PC-9 (cell line): ENCODE measurements at regions not wholly inside any gene's neighbourhood (a gene's known extent, or its start where the extent isn't known, plus 50 kb on each side); places are given as distances from the start of the nearest gene placed in this dataset.

ENCODE experiments used
- BruUV-seq: library from RNA; stranded (reverse); fragments of 400-500 nt; replicated peaks from 2 replicates; lab custom pipeline; 2021; lab: Mats Ljungman, UMichigan
- CTCF ChIA-PET: fragments of 300-600 bp; sonication (Branson Sonifier 250); formaldehyde crosslinking; loops from one replicate; lab custom pipeline; 2022; ENCODE audit warnings: antibody characterized with exemption; lab: Charles Lee
- POLR2A ChIA-PET: fragments of 300-600 bp; sonication (Branson Sonifier 250); formaldehyde crosslinking; loops from one replicate; lab custom pipeline; 2022; ENCODE audit warnings: antibody characterized with exemption; ENCODE audit not compliant: unreplicated experiment; lab: Charles Lee
- DNase-seq, 2 experiments: peaks; one replicate each; pipeline versions ENCODE4 v3.0.0 to v3.0.0-alpha.2; 2015 to 2022; ENCODE audit warnings: mixed read lengths in 1 of 2
- H2AFZ ChIP-seq: fragments of 200-600 bp; sonication (generic); 2 replicates; pipeline ENCODE4 v1.8.1; 2017; ENCODE audit warnings: antibody characterized with exemption
- H3F3A ChIP-seq: fragments of 200-600 bp; sonication (generic); 2 replicates; pipeline ENCODE4 v1.8.1; 2017; ENCODE audit warnings: antibody characterized with exemption, mild to moderate bottlenecking, low read depth; ENCODE audit not compliant: insufficient read depth
- H3K27ac ChIP-seq: fragments of 200-600 bp; sonication (generic); 2 replicates; pipeline ENCODE4 v1.6.1; 2016; ENCODE audit warnings: mixed run types
- H3K27me3 ChIP-seq: fragments of 200-600 bp; sonication (generic); 2 replicates; pipeline ENCODE4 v1.6.1; 2016; ENCODE audit warnings: low read depth, mixed run types; ENCODE audit not compliant: insufficient read depth
- H3K36me3 ChIP-seq: fragments of 200-600 bp; sonication (generic); 2 replicates; pipeline ENCODE4 v1.6.1; 2016; ENCODE audit warnings: low read depth, mixed run types
- H3K4me1 ChIP-seq: fragments of 200-600 bp; sonication (generic); replicated peaks from 2 replicates; pipeline ENCODE4 v1.6.1; 2016; ENCODE audit warnings: mixed run types; ENCODE audit not compliant: insufficient read depth
- H3K4me2 ChIP-seq: fragments of 200-600 bp; sonication (generic); 2 replicates; pipeline ENCODE4 v1.6.1; 2017; ENCODE audit warnings: mixed run types
- H3K4me3 ChIP-seq: fragments of 200-600 bp; sonication (generic); 2 replicates; pipeline ENCODE4 v1.6.1; 2016; ENCODE audit warnings: mixed run types
- H3K79me2 ChIP-seq: fragments of 200-600 bp; sonication (generic); 2 replicates; pipeline ENCODE4 v1.6.1; 2017; ENCODE audit warnings: low read depth, mixed run types
- H3K9me2 ChIP-seq: fragments of 200-600 bp; sonication (generic); 2 replicates; pipeline ENCODE4 v1.8.1; 2017; ENCODE audit warnings: mild to moderate bottlenecking; ENCODE audit not compliant: insufficient read depth
- H3K9me3 ChIP-seq: fragments of 200-600 bp; sonication (generic); 2 replicates; pipeline ENCODE4 v1.8.1; 2016; ENCODE audit warnings: low read depth; ENCODE audit not compliant: insufficient read depth
- H4K20me1 ChIP-seq: fragments of 200-600 bp; sonication (generic); 2 replicates; pipeline ENCODE4 v1.8.1; 2017; ENCODE audit not compliant: insufficient read depth
- EZH2 ChIP-seq: fragments of 200-600 bp; sonication (generic); IDR thresholded peaks from 2 replicates; pipeline ENCODE4 v1.8.0; 2017; ENCODE audit warnings: antibody characterized with exemption, low read depth
- intact Hi-C: fragments of 100-400 bp; cut with micrococcal nuclease; formaldehyde crosslinking; loops from one replicate; pipeline ENCODE4 v1.10.0; 2022; ENCODE audit not compliant: unreplicated experiment
- TF ChIP-seq, protein P1 (sequence below): fragments of 200-600 bp; sonication (generic); conservative IDR thresholded peaks from 2 replicates; pipeline ENCODE4 v1.6.1; 2017; ENCODE audit warnings: mixed run types, antibody characterized with exemption, mild to moderate bottlenecking, moderate library complexity

DNA sequence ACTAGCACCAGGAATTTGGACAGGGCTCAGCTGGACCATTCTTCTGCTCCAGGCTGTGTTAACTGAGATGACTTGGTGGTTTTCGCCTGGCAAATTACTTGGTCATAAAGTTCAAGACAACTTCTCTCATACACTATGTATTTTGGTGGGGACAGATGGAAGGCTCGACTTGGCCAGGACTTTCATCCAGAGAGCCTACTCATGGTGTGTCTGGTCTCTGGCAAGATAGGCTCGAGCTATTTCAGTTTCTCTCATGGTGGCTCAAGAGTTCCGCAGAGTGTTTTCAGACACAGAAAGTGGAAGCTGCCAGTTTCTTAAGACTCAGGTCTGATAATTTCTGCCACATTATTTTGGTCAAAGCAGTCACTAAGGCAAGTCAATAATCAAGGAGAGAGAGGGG is 135.6 kb downstream of the IRX2 start:
- no peak for DNase-seq
- H3K4me3 ChIP-seq = no peak overlapping the region
- no peak overlapping the region for H3K27ac ChIP-seq
- H3K9me3 ChIP-seq = no peaks in the 10 kb centered on the region
- H3K4me2 ChIP-seq = no peak overlapping the region
- no peaks in the 10 kb centered on the region for H3K79me2 ChIP-seq
- intact Hi-C loops = no loop called here
- no peak for TF ChIP-seq EZH2
- TF ChIP-seq, protein P1, sequence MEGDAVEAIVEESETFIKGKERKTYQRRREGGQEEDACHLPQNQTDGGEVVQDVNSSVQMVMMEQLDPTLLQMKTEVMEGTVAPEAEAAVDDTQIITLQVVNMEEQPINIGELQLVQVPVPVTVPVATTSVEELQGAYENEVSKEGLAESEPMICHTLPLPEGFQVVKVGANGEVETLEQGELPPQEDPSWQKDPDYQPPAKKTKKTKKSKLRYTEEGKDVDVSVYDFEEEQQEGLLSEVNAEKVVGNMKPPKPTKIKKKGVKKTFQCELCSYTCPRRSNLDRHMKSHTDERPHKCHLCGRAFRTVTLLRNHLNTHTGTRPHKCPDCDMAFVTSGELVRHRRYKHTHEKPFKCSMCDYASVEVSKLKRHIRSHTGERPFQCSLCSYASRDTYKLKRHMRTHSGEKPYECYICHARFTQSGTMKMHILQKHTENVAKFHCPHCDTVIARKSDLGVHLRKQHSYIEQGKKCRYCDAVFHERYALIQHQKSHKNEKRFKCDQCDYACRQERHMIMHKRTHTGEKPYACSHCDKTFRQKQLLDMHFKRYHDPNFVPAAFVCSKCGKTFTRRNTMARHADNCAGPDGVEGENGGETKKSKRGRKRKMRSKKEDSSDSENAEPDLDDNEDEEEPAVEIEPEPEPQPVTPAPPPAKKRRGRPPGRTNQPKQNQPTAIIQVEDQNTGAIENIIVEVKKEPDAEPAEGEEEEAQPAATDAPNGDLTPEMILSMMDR = no peak
- no peak overlapping the region for H2AFZ ChIP-seq
- no peaks in the 10 kb centered on the region for H3K4me1 ChIP-seq
- ChIA-PET POLR2A (no interaction called here), CTCF (no interaction called here)
- no peaks in the 10 kb centered on the region for H3F3A ChIP-seq
- no peaks in the 10 kb centered on the region for H4K20me1 ChIP-seq
- H3K27me3 ChIP-seq = peaks cover 98% of the 10 kb centered on the region
- H3K9me2 ChIP-seq = no peaks in the 10 kb centered on the region
- no peaks in the 10 kb centered on the region for H3K36me3 ChIP-seq
- BruUV-seq = no TSS peak

DNA sequence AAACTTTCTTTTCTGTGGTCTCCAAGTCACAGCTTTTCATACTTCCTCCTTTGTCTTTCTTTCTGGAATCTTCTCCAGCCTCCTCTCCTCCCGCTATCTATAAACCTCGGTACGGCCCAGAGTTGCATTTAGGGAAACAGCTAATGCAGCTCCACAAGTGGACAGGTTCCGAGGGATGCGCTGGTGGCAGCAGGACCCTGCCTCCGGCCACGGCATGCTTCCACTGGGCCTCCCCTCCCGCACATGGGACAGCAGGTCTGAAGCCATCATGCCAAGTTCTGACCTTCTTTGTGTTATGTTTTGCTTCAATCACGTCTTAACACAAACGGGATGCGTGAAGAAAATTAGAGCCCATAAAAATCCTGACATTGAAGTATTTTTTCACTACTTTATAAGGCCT is 136.9 kb downstream of the IRX2 start:
- Histone ChIP-seq H3F3A (no peaks in the 10 kb centered on the region), H3K9me2 (no peaks in the 10 kb centered on the region), H3K27me3 (peaks cover 96% of the 10 kb centered on the region), H3K4me2 (no peak overlapping the region), H3K79me2 (no peaks in the 10 kb centered on the region), H3K4me1 (no peaks in the 10 kb centered on the region), H3K4me3 (no peak overlapping the region), H3K27ac (no peak overlapping the region), H2AFZ (no peak overlapping the region), H4K20me1 (no peaks in the 10 kb centered on the region), H3K36me3 (no peaks in the 10 kb centered on the region), H3K9me3 (no peaks in the 10 kb centered on the region)
- ChIA-PET CTCF (no interaction called here), POLR2A (no interaction called here)
- intact Hi-C loops = no loop called here
- DNase-seq = no peak
- TF ChIP-seq, protein P1 = no peak
- TF ChIP-seq EZH2 = no peak
- no TSS peak for BruUV-seq

DNA sequence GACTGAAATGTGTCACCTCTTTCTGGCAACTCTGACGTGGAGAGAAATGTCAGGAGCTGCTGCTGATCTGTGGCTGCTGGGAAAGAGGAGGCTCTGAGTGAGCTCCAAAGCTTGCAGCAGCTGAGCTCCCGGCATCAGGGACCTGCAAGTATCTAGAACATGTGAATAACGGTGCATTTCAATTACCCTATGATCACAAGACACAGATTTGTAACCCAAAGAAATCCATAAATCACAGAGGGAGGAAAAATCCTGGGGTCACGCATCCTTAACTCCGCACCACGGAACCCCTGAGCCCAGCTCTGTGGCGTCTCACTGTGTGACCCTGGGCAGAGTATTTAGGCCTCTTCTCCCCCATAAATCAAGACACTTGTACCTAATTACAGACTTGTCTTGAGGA is 139.8 kb downstream of the IRX2 start:
- Histone ChIP-seq H3K9me2 (no peaks in the 10 kb centered on the region), H3K4me3 (no peak overlapping the region), H3K27ac (no peak overlapping the region), H3K27me3 (peaks cover 96% of the 10 kb centered on the region), H3F3A (no peaks in the 10 kb centered on the region), H3K9me3 (no peaks in the 10 kb centered on the region), H3K36me3 (no peaks in the 10 kb centered on the region), H3K4me1 (no peaks in the 10 kb centered on the region), H2AFZ (no peak overlapping the region), H3K79me2 (no peaks in the 10 kb centered on the region), H4K20me1 (no peaks in the 10 kb centered on the region), H3K4me2 (no peak overlapping the region)
- no peak for TF ChIP-seq EZH2
- TF ChIP-seq, protein P1 = no peak
- intact Hi-C loops = no loop called here
- ChIA-PET POLR2A (no interaction called here), CTCF (no interaction called here)
- DNase-seq = no peak
- BruUV-seq = no TSS peak
